HEK293T (cell line): ENCODE measurements at regions not wholly inside any gene's neighbourhood (a gene's known extent, or its start where the extent isn't known, plus 50 kb on each side); places are given as distances from the start of the nearest gene placed in this dataset.

Experiments
- ARNT ChIP-seq: fragments of 450-650 bp; IDR thresholded peaks from 2 replicates; pipeline ENCODE4 v1.6.1; 2017; ENCODE audit warnings: mild to moderate bottlenecking
- BHLHE40 ChIP-seq: fragments of 450-650 bp; IDR thresholded peaks from 2 replicates; pipeline ENCODE4 v1.6.1; 2016; ENCODE audit warnings: mild to moderate bottlenecking, moderate library complexity, borderline replicate concordance
- ELF4 ChIP-seq: fragments of 450-650 bp; IDR thresholded peaks from 2 replicates; pipeline ENCODE4 v1.6.1; 2017; ENCODE audit warnings: antibody characterized with exemption
- FOXA1 ChIP-seq: fragments of 450-650 bp; IDR thresholded peaks from 2 replicates; pipeline ENCODE4 v1.6.1; 2016; ENCODE audit warnings: mild to moderate bottlenecking
- FOXK2 ChIP-seq: fragments of 450-650 bp; IDR thresholded peaks from 2 replicates; pipeline ENCODE4 v1.6.1; 2016; ENCODE audit warnings: mild to moderate bottlenecking
- FOXM1 ChIP-seq: fragments of 450-650 bp; IDR thresholded peaks from 2 replicates; pipeline ENCODE4 v1.6.1; 2017; ENCODE audit warnings: mild to moderate bottlenecking, borderline replicate concordance
- HDGF ChIP-seq: fragments of 450-650 bp; IDR thresholded peaks from 2 replicates; pipeline ENCODE4 v1.6.1; 2017; ENCODE audit warnings: antibody characterized with exemption, borderline replicate concordance
- NFRKB ChIP-seq: fragments of 450-650 bp; IDR thresholded peaks from 2 replicates; pipeline ENCODE4 v1.6.1; 2016; ENCODE audit warnings: mild to moderate bottlenecking, moderate library complexity
- SP1 ChIP-seq: fragments of 450-650 bp; IDR thresholded peaks from 2 replicates; pipeline ENCODE4 v1.6.1; 2017
- SUZ12 ChIP-seq: fragments of 450-650 bp; IDR thresholded peaks from 2 replicates; pipeline ENCODE4 v1.6.1; 2016; ENCODE audit warnings: mild to moderate bottlenecking
- TARDBP ChIP-seq: fragments of 450-650 bp; IDR thresholded peaks from 2 replicates; pipeline ENCODE4 v1.6.1; 2016
- ZNF384 ChIP-seq: fragments of 450-650 bp; IDR thresholded peaks from 2 replicates; pipeline ENCODE4 v1.6.1; 2016
- TF ChIP-seq, protein P1 (sequence below): fragments of 450-650 bp; IDR thresholded peaks from 2 replicates; pipeline ENCODE4 v1.6.1; 2016

DNA sequence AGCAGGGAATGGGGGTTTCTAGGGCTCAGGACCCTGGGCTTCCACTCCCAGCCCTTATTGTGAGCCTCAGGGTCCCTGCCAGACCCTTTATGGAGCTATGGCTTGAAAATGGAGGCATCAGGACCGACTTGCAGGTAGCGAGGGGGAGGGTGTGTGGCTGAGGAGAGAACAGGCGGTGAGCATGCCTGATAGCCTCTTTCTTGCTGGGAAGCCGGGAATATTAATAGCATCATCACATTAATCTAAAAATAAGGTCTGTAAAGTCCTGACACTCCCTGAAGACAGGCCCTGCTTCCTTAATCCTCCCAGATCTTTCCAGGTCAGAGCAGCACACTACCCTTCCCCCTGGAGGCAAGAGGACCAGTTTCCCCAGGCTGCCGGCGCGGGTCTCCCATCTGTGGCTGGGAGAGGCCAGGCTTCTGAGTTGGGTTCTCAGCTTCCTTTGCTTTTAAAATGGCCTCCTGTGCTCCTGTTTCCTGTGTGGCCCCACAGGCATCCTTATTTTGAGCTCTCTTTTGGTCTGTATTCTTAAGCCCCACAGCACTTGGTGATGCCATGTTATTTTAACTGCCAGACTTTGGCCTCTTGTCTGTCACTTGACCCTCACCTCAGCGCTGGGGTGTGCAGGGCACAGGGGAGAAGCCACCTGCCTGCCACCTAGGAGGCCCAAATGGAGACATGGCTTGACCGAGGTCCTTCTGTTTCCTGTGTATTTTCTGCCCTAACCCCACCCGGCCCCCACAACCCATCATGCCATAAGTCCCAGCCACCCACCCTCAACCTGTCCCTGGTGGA, 185.0 kb upstream of the TOPAZ1 start:
- TF ChIP-seq SP1, result no peak
- no peak for TF ChIP-seq ZNF384
- TF ChIP-seq FOXM1, result no peak
- no peak for TF ChIP-seq SUZ12
- no peak for TF ChIP-seq FOXK2
- no peak for TF ChIP-seq HDGF
- no peak for TF ChIP-seq NFRKB
- no peak for TF ChIP-seq BHLHE40
- TF ChIP-seq FOXA1, result no peak
- TF ChIP-seq ELF4, result no peak
- no peak for TF ChIP-seq TARDBP
- no peak for TF ChIP-seq ARNT
- TF ChIP-seq, protein P1, sequence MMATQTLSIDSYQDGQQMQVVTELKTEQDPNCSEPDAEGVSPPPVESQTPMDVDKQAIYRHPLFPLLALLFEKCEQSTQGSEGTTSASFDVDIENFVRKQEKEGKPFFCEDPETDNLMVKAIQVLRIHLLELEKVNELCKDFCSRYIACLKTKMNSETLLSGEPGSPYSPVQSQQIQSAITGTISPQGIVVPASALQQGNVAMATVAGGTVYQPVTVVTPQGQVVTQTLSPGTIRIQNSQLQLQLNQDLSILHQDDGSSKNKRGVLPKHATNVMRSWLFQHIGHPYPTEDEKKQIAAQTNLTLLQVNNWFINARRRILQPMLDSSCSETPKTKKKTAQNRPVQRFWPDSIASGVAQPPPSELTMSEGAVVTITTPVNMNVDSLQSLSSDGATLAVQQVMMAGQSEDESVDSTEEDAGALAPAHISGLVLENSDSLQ, result no peak
